Epithelial cell of esophagus (primary cell): ENCODE measurements at regions not wholly inside any gene's neighbourhood (a gene's known extent, or its start where the extent isn't known, plus 50 kb on each side); places are given as distances from the start of the nearest gene placed in this dataset.

Experiments
- DNase-seq: peaks from one replicate; pipeline ENCODE4 v3.0.0; 2010; ENCODE audit warnings: low read depth
- H3K4me3 ChIP-seq: 2 replicates; pipeline ENCODE4 v1.5.1; 2011; ENCODE audit warnings: mild to moderate bottlenecking, low read length, control low read depth
- TF ChIP-seq, protein P1 (sequence below): IDR thresholded peaks from 2 replicates; pipeline ENCODE4 v1.5.1; 2011; ENCODE audit warnings: low read depth, mild to moderate bottlenecking, low read length, control low read depth, inconsistent platforms; ENCODE audit not compliant: insufficient read depth; ENCODE audit errors: missing control alignments

- H3K4me3 ChIP-seq, result no peak overlapping the region
- no peak for DNase-seq
- TF ChIP-seq, protein P1, sequence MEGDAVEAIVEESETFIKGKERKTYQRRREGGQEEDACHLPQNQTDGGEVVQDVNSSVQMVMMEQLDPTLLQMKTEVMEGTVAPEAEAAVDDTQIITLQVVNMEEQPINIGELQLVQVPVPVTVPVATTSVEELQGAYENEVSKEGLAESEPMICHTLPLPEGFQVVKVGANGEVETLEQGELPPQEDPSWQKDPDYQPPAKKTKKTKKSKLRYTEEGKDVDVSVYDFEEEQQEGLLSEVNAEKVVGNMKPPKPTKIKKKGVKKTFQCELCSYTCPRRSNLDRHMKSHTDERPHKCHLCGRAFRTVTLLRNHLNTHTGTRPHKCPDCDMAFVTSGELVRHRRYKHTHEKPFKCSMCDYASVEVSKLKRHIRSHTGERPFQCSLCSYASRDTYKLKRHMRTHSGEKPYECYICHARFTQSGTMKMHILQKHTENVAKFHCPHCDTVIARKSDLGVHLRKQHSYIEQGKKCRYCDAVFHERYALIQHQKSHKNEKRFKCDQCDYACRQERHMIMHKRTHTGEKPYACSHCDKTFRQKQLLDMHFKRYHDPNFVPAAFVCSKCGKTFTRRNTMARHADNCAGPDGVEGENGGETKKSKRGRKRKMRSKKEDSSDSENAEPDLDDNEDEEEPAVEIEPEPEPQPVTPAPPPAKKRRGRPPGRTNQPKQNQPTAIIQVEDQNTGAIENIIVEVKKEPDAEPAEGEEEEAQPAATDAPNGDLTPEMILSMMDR, result no peak
Observed at GRCh38 chr7:37541810-37542443, 93.3 kb upstream of the ELMO1 start.

- H3K4me3 ChIP-seq, result no peak overlapping the region
- DNase-seq, result no peak
- TF ChIP-seq, protein P1, result no peak
Observed at GRCh38 chr7:37545619-37546534, 97.2 kb upstream of the ELMO1 start.

DNA sequence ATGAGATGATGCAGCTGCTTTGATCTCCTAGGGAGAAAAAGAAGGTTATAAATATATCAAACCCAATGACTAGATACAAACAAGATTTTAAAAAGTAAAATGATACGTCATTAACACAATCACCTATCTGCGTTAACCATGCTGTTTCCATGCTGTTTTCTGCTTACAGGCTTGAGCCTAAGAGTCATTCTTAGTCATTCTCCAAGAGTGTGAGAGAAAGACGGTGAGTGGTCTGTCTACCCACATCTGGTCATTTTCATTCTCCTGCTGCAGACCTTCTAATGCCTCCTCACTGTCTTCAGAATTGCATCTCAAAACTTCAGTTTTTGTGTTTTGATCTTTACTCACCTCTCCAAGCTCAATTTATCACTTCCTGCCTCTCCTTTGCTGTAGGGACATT is 98.0 kb upstream of the ELMO1 start:
- DNase-seq, result peak; percentile 18
- H3K4me3 ChIP-seq, result no peak overlapping the region
- TF ChIP-seq, protein P1, result no peak

- no peak overlapping the region for H3K4me3 ChIP-seq
- DNase-seq, result no peak
- TF ChIP-seq, protein P1, result no peak
Observed at GRCh38 chr7:37549076-37549931, 100.6 kb upstream of the ELMO1 start.

DNA sequence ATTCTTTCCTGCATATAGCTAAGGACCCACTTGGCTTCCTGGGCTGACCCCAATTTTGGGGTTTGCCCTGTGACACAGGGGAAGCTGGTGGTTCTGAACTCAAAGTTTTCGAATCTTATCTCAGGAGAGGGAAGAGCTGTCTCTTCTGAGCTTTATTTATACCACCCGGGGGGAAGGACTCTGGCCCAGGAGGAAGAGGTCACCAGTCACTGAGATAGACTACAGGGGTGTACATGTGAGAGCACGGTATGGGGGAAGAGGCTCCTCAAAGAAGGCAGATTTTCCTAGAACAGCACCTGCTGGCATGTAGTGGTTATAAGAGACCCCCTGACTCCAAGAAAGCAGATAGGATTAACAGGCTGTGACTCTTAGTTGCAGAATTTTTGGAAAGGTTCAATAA is 101.8 kb upstream of the ELMO1 start:
- no peak overlapping the region for H3K4me3 ChIP-seq
- DNase-seq, result no peak
- TF ChIP-seq, protein P1, result no peak

DNA sequence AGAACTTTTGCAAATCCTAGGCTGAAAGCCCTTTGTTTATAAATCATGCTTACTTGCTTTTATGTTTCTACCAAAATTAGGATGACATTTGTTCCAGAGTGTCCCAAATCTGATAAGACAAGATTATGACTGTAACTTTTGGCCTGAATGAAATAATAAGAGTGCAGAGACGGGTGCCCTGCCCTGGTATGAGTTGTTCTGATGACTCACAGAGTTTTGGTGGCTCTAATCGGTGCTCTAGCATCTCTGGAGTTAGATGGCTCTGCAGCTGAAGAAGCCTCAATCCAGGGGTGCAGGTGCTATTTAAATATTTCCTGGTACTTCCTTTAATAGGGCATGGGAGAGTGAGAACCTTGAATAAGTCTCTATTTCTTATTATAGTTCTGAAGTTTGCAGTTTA is 102.2 kb upstream of the ELMO1 start:
- TF ChIP-seq, protein P1, result no peak
- H3K4me3 ChIP-seq, result no peak overlapping the region
- DNase-seq, result no peak
